ENCODE measurements at regions not wholly inside any gene's neighbourhood (a gene's known extent, or its start where the extent isn't known, plus 50 kb on each side); places are given as distances from the start of the nearest gene placed in this dataset.

DNA sequence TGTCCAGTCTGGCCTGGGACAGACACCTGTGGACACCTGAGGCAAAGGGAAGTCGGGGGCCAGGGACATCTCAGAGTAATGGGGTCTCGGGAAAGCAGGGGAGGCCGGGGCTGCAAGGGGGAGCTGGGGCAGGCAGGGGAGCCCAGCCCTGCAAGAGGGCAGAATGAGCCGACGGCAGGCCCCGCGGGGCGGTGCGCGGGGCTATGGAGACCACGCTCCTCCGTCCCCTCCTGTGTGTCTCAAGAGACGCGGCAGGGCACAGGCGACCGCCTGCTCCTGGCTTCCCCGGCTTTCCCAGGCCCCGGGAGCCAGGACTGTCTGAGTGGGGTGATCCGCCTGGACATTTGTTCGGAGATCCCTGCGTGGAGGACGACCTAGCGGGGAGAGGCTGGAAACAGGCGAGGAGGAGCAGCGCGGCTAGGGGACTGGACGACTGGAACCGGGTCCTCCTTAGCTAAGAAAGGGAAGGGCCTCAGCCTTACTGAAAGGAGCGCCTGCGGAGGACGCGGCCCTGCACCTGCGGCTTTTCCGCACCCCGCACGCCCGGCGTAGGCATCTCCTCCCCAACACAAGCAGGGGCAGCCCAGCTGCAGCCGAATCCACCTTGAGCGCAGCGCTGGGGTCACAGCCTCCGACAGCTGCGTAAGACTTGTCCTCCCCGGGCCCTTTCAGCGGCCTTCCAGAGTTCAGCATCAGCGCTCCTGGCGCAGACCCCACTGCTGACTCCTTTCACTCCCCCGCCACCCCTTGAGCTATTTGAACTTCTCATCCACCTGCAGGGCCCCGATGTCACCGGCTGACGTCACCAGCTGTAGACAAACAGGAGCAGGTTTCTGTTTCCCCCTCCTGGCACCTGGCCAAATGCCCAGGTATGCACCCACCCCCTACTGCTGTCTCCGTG lies 176.4 kb downstream of the ZNF248 start:
- H2AFZ ChIP-seq (ENCODE audit: low read length): no peak overlapping the region
- H3K9me2 ChIP-seq (replicated peaks; ENCODE audit: insufficient read depth, low read length): no peaks in the 10 kb centered on the region
- H3K4me1 ChIP-seq (ENCODE audit: low read length): no peaks in the 10 kb centered on the region
- no peak for TF ChIP-seq EZH2 (optimal IDR thresholded peaks at IDR 0.05; ENCODE audit: low read depth, low read length)
- TF ChIP-seq, protein P1, sequence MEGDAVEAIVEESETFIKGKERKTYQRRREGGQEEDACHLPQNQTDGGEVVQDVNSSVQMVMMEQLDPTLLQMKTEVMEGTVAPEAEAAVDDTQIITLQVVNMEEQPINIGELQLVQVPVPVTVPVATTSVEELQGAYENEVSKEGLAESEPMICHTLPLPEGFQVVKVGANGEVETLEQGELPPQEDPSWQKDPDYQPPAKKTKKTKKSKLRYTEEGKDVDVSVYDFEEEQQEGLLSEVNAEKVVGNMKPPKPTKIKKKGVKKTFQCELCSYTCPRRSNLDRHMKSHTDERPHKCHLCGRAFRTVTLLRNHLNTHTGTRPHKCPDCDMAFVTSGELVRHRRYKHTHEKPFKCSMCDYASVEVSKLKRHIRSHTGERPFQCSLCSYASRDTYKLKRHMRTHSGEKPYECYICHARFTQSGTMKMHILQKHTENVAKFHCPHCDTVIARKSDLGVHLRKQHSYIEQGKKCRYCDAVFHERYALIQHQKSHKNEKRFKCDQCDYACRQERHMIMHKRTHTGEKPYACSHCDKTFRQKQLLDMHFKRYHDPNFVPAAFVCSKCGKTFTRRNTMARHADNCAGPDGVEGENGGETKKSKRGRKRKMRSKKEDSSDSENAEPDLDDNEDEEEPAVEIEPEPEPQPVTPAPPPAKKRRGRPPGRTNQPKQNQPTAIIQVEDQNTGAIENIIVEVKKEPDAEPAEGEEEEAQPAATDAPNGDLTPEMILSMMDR (IDR thresholded peaks at IDR 0.05; ENCODE audit: low read length): no peak
- no peak for TF ChIP-seq EZH2phosphoT487 (IDR thresholded peaks at IDR 0.05; ENCODE audit: low read length)
- no peak overlapping the region for H3K4me3 ChIP-seq (ENCODE audit: low read length)
- no peak for DNase-seq
- no peaks in the 10 kb centered on the region for H3K9me3 ChIP-seq (replicated peaks; ENCODE audit: insufficient read depth, low read length)
- H3K79me2 ChIP-seq (ENCODE audit: low read length): no peaks in the 10 kb centered on the region
- no peak overlapping the region for H3K4me2 ChIP-seq (ENCODE audit: low read depth, low read length)
- H3F3A ChIP-seq (ENCODE audit: insufficient read depth, low read length): no peaks in the 10 kb centered on the region
- no peaks in the 10 kb centered on the region for H3K36me3 ChIP-seq (replicated peaks; ENCODE audit: insufficient read depth, low read length)
- H3K27ac ChIP-seq (ENCODE audit: low read length): no peak overlapping the region
- H4K20me1 ChIP-seq (ENCODE audit: insufficient read depth, low read length): no peaks in the 10 kb centered on the region
- H3K27me3 ChIP-seq (replicated peaks; ENCODE audit: insufficient read depth, low read length): no peaks in the 10 kb centered on the region
- no peak overlapping the region for H3K9ac ChIP-seq (ENCODE audit: low read length)

DNA sequence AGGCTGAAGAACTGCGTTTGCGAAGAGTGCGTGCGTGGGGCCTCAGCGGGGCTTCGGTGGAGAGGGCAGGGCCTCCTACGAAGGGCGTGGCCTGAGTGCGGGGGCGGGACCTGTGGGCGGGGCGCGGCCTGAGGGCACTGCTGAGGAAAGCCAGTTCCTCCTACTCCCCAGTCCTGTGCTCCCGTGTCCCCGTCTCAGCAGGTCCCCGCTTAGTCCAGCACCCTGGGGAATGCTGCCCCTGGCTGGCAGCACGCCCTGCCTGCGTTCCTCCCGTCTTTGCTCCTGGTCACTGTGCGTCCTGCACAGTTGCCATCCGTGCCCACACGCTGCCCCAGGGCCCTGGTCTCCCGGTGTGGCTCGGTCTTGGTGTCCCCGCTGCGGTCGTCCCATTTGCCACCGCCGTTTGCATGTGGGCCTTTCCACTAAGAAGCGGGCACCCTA lies 177.1 kb downstream of the ZNF248 start:
- no peaks in the 10 kb centered on the region for H3K9me3 ChIP-seq (replicated peaks; ENCODE audit: insufficient read depth, low read length)
- no peak for DNase-seq
- H3K27me3 ChIP-seq (replicated peaks; ENCODE audit: insufficient read depth, low read length): no peaks in the 10 kb centered on the region
- no peaks in the 10 kb centered on the region for H3K36me3 ChIP-seq (replicated peaks; ENCODE audit: insufficient read depth, low read length)
- H3K4me1 ChIP-seq (ENCODE audit: low read length): no peaks in the 10 kb centered on the region
- no peak overlapping the region for H3K9ac ChIP-seq (ENCODE audit: low read length)
- no peak overlapping the region for H3K27ac ChIP-seq (ENCODE audit: low read length)
- H3F3A ChIP-seq (ENCODE audit: insufficient read depth, low read length): no peaks in the 10 kb centered on the region
- no peak overlapping the region for H3K4me2 ChIP-seq (ENCODE audit: low read depth, low read length)
- H3K79me2 ChIP-seq (ENCODE audit: low read length): no peaks in the 10 kb centered on the region
- H3K4me3 ChIP-seq (ENCODE audit: low read length): no peak overlapping the region
- no peak for TF ChIP-seq EZH2phosphoT487 (IDR thresholded peaks at IDR 0.05; ENCODE audit: low read length)
- TF ChIP-seq, protein P1 (IDR thresholded peaks at IDR 0.05; ENCODE audit: low read length): no peak
- no peak for TF ChIP-seq EZH2 (optimal IDR thresholded peaks at IDR 0.05; ENCODE audit: low read depth, low read length)
- H3K9me2 ChIP-seq (replicated peaks; ENCODE audit: insufficient read depth, low read length): no peaks in the 10 kb centered on the region
- no peak overlapping the region for H2AFZ ChIP-seq (ENCODE audit: low read length)
- H4K20me1 ChIP-seq (ENCODE audit: insufficient read depth, low read length): no peaks in the 10 kb centered on the region

DNA sequence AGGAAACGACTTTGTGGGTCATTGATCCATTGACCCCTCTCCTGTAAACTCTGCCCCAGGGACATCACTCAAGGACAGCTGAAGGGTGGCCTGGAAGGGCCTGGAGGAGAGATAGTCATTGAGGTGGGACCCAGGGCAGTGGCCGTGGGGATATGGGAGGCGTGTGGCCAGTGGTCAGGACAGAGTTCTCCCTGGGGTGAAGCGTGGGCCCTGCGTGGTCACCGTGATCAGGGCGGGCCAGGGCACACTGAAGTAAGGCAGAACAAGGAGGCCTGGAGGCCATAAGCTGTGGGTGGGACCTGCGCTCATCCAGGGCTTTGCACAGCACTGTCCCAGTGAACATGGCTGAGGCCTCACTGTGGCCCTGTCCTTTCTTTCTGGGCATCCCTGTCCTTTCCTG lies 177.9 kb downstream of the ZNF248 start:
- no peaks in the 10 kb centered on the region for H3K27me3 ChIP-seq (replicated peaks; ENCODE audit: insufficient read depth, low read length)
- no peak for TF ChIP-seq EZH2phosphoT487 (IDR thresholded peaks at IDR 0.05; ENCODE audit: low read length)
- H3K4me2 ChIP-seq (ENCODE audit: low read depth, low read length): no peak overlapping the region
- no peaks in the 10 kb centered on the region for H3K9me2 ChIP-seq (replicated peaks; ENCODE audit: insufficient read depth, low read length)
- H4K20me1 ChIP-seq (ENCODE audit: insufficient read depth, low read length): no peaks in the 10 kb centered on the region
- no peaks in the 10 kb centered on the region for H3K36me3 ChIP-seq (replicated peaks; ENCODE audit: insufficient read depth, low read length)
- H3K9me3 ChIP-seq (replicated peaks; ENCODE audit: insufficient read depth, low read length): no peaks in the 10 kb centered on the region
- no peaks in the 10 kb centered on the region for H3K4me1 ChIP-seq (ENCODE audit: low read length)
- no peak overlapping the region for H3K27ac ChIP-seq (ENCODE audit: low read length)
- DNase-seq: no peak
- H2AFZ ChIP-seq (ENCODE audit: low read length): no peak overlapping the region
- no peaks in the 10 kb centered on the region for H3F3A ChIP-seq (ENCODE audit: insufficient read depth, low read length)
- no peaks in the 10 kb centered on the region for H3K79me2 ChIP-seq (ENCODE audit: low read length)
- H3K4me3 ChIP-seq (ENCODE audit: low read length): no peak overlapping the region
- H3K9ac ChIP-seq (ENCODE audit: low read length): no peak overlapping the region

DNA sequence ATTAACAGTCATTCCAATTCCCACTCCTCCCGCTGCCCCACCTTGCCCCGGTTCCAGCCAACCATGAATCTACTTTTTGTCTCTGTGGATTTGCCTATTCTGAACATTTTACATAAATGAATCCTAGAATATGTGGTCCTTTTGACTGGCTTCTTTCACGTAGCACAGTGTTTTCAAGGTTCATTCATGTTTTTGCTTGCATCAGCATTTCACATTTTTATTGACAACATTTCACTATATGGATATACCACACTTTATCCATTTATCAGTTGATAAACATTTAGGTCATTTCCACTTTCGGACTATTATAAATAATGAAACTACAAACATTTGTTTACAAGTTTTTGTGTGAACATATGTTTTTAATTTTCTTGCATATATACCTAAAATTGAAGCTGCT lies 182.0 kb downstream of the ZNF248 start:
- Histone ChIP-seq H3K4me2 (ENCODE audit: low read depth, low read length) (no peak overlapping the region), H3K36me3 (replicated peaks; ENCODE audit: insufficient read depth, low read length) (no peaks in the 10 kb centered on the region), H3K9ac (ENCODE audit: low read length) (no peak overlapping the region), H4K20me1 (ENCODE audit: insufficient read depth, low read length) (no peaks in the 10 kb centered on the region), H3F3A (ENCODE audit: insufficient read depth, low read length) (no peaks in the 10 kb centered on the region), H3K9me2 (replicated peaks; ENCODE audit: insufficient read depth, low read length) (no peaks in the 10 kb centered on the region), H3K9me3 (replicated peaks; ENCODE audit: insufficient read depth, low read length) (no peaks in the 10 kb centered on the region), H3K27ac (ENCODE audit: low read length) (no peak overlapping the region), H2AFZ (ENCODE audit: low read length) (no peak overlapping the region), H3K79me2 (ENCODE audit: low read length) (no peaks in the 10 kb centered on the region), H3K4me3 (ENCODE audit: low read length) (no peak overlapping the region), H3K27me3 (replicated peaks; ENCODE audit: insufficient read depth, low read length) (no peaks in the 10 kb centered on the region), H3K4me1 (ENCODE audit: low read length) (no peaks in the 10 kb centered on the region)
- DNase-seq: no peak
- TF ChIP-seq, protein P1 (IDR thresholded peaks at IDR 0.05; ENCODE audit: low read length): no peak
- TF ChIP-seq EZH2phosphoT487 (IDR thresholded peaks at IDR 0.05; ENCODE audit: low read length): no peak
- TF ChIP-seq EZH2 (optimal IDR thresholded peaks at IDR 0.05; ENCODE audit: low read depth, low read length): no peak

Measured in MM.1S (cell line).